ENCODE measurements at regions not wholly inside any gene's neighbourhood (a gene's known extent, or its start where the extent isn't known, plus 50 kb on each side); places are given as distances from the start of the nearest gene placed in this dataset.

DNA sequence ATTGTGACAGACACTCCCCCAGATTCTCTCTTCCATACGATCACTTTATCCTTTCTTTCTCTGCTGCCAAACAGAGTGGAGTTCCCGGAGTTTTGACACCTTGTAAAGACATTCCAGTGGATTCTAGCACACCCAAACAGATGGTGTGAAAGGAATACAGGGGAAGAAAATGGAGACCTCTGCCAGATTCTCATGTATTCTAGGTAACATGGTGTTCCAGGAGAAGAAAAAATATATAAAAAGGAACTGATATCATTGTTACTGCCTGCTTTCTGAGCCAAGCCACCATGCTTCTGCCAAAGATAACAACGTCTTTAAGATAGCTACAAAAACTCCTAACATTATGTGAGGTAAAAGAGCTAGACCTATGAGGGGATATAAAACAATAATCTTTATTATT, 136.5 kb downstream of the TXNL1 start:
- no CpG with 5 or more reads among the region's 3 CpGs for WGBS (ENCODE audit: insufficient coverage)
- no peaks in the 10 kb centered on the region for H3K9me3 ChIP-seq (replicated peaks in 1 of 2; ENCODE audit: control insufficient read depth in 1 of 2, insufficient read depth in 1 of 2, low read length in 2 of 2)
- no peak overlapping the region for H3K27ac ChIP-seq (ENCODE audit: low read depth in 1 of 2, low read length in 2 of 2)
- H3K4me1 ChIP-seq (ENCODE audit: control insufficient read depth in 1 of 2, insufficient read depth in 2 of 2, low read length in 2 of 2): no peaks in the 10 kb centered on the region
- peaks cover 3% of the 10 kb centered on the region for H3K4me1 Mint-ChIP-seq
- no peak overlapping the region for H3K4me3 ChIP-seq (replicated peaks in 1 of 3; ENCODE audit: low read depth in 2 of 3, low read length in 3 of 3)
- no peaks in the 10 kb centered on the region for H3K36me3 ChIP-seq (replicated peaks in 1 of 2; ENCODE audit: control insufficient read depth in 1 of 2, insufficient read depth in 2 of 2, low read length in 2 of 2)
- no peaks in the 10 kb centered on the region for H3K36me3 Mint-ChIP-seq
- H3K27me3 ChIP-seq (ENCODE audit: control insufficient read depth in 2 of 2, insufficient read depth in 2 of 2, low read length in 2 of 2): no peaks in the 10 kb centered on the region
- H3K79me2 ChIP-seq (ENCODE audit: insufficient read depth, low read length): no peaks in the 10 kb centered on the region
- peaks cover 0 to 6% (median 2%) of the 10 kb centered on the region in 7 donors for H3K9me3 Mint-ChIP-seq
- no peak overlapping the region for H3K27ac Mint-ChIP-seq
- no peak overlapping the region for H3K9ac ChIP-seq (ENCODE audit: insufficient read depth, low read length, poor library complexity, severe bottlenecking)
- no peaks in the 10 kb centered on the region for H4K20me1 ChIP-seq (ENCODE audit: insufficient read depth, low read length)
- TF ChIP-seq, protein P1, sequence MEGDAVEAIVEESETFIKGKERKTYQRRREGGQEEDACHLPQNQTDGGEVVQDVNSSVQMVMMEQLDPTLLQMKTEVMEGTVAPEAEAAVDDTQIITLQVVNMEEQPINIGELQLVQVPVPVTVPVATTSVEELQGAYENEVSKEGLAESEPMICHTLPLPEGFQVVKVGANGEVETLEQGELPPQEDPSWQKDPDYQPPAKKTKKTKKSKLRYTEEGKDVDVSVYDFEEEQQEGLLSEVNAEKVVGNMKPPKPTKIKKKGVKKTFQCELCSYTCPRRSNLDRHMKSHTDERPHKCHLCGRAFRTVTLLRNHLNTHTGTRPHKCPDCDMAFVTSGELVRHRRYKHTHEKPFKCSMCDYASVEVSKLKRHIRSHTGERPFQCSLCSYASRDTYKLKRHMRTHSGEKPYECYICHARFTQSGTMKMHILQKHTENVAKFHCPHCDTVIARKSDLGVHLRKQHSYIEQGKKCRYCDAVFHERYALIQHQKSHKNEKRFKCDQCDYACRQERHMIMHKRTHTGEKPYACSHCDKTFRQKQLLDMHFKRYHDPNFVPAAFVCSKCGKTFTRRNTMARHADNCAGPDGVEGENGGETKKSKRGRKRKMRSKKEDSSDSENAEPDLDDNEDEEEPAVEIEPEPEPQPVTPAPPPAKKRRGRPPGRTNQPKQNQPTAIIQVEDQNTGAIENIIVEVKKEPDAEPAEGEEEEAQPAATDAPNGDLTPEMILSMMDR (IDR thresholded peaks at IDR 0.05): no peak
- intact Hi-C loops (cut with micrococcal nuclease): no loop called here
- no peak overlapping the region for H3K4me2 ChIP-seq (replicated peaks; ENCODE audit: extremely low read depth, low read length, poor library complexity, severe bottlenecking)
- H3K27me3 Mint-ChIP-seq (ENCODE audit: low read depth in 3 of 3): peaks cover 0 to 4% (median 0%) of the 10 kb centered on the region in 3 donors
- no peak for DNase-seq
- H3K4me3 Mint-ChIP-seq: no peak overlapping the region
- H2AFZ ChIP-seq (ENCODE audit: insufficient read depth, low read depth, low read length, poor library complexity, severe bottlenecking): no peak overlapping the region

DNA sequence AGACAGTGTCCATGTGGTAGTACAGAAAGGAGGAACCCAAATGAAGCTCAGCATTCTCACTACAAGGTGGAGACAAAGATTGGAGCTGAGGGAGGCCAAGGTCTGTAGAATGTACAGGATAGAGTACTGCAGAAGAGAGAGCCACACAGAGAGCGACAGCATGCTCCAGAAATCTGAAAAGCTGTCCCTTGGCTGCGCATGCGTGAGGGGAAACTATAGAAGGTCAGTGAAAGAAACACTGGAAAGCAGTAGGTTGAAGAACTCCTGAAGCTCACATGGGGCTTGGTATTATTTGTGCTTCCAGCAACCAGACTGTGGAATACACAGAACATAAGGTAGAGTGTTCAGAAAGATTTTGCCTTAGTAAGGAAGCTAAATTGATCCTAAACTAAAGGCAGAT, 142.5 kb downstream of the TXNL1 start:
- Histone ChIP-seq H3K4me3 (replicated peaks in 1 of 3; ENCODE audit: low read depth in 2 of 3, low read length in 3 of 3) (no peak overlapping the region), H3K9ac (ENCODE audit: insufficient read depth, low read length, poor library complexity, severe bottlenecking) (no peak overlapping the region), H3K9me3 (replicated peaks in 1 of 2; ENCODE audit: control insufficient read depth in 1 of 2, insufficient read depth in 1 of 2, low read length in 2 of 2) (no peaks in the 10 kb centered on the region), H3K36me3 (replicated peaks in 1 of 2; ENCODE audit: control insufficient read depth in 1 of 2, insufficient read depth in 2 of 2, low read length in 2 of 2) (no peaks in the 10 kb centered on the region), H2AFZ (ENCODE audit: insufficient read depth, low read depth, low read length, poor library complexity, severe bottlenecking) (no peak overlapping the region), H3K27me3 (ENCODE audit: control insufficient read depth in 2 of 2, insufficient read depth in 2 of 2, low read length in 2 of 2) (no peaks in the 10 kb centered on the region), H3K4me2 (replicated peaks; ENCODE audit: extremely low read depth, low read length, poor library complexity, severe bottlenecking) (no peak overlapping the region), H4K20me1 (ENCODE audit: insufficient read depth, low read length) (no peaks in the 10 kb centered on the region), H3K4me1 (ENCODE audit: control insufficient read depth in 1 of 2, insufficient read depth in 2 of 2, low read length in 2 of 2) (no peaks in the 10 kb centered on the region), H3K27ac (ENCODE audit: low read depth in 1 of 2, low read length in 2 of 2) (no peak overlapping the region), H3K79me2 (ENCODE audit: insufficient read depth, low read length) (no peaks in the 10 kb centered on the region)
- no peak for DNase-seq
- Mint-ChIP-seq H3K27ac (no peak overlapping the region), H3K4me3 (no peak overlapping the region), H3K36me3 (no peaks in the 10 kb centered on the region), H3K9me3 (peaks cover 0 to 11% (median 2%) of the 10 kb centered on the region in 7 donors), H3K4me1 (peaks cover 1% of the 10 kb centered on the region), H3K27me3 (ENCODE audit: low read depth in 3 of 3) (peaks cover 0 to 3% (median 2%) of the 10 kb centered on the region in 3 donors)
- TF ChIP-seq, protein P1 (IDR thresholded peaks at IDR 0.05): no peak
- 100% methylated on average over 3 of the region's 3 CpGs for WGBS (ENCODE audit: insufficient coverage)
- intact Hi-C loops (cut with micrococcal nuclease): loop anchor here in 1 of 2 donors (10.0 kb wide), 1 partner anchor 69 kb away; no protein-coding TSS in a partner anchor
